ENCODE measurements at regions not wholly inside any gene's neighbourhood (a gene's known extent, or its start where the extent isn't known, plus 50 kb on each side); places are given as distances from the start of the nearest gene placed in this dataset.

DNA sequence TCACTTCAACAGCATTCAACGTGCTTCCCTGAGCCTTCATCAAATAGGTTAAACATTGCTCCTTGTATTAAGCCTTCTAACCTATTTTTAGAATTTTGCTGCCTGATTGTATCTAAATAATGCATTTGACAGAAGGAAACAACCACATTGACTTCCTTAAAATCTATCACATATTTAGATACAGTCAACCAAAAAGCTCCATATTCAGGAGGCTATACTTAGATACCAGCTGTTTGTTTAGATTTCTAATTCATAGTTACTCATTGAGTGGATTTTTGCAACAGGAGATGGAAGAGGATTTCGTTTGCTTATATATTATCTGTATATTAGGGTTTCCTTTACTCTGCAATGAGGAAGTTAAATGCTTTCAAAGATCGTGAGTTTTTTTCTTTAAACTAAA is 241.1 kb upstream of the PPP1R2C start:
- H3K4me2 ChIP-seq (ENCODE audit: low read depth, low read length, poor library complexity, severe bottlenecking): peak overlapping the region; percentile 39

DNA sequence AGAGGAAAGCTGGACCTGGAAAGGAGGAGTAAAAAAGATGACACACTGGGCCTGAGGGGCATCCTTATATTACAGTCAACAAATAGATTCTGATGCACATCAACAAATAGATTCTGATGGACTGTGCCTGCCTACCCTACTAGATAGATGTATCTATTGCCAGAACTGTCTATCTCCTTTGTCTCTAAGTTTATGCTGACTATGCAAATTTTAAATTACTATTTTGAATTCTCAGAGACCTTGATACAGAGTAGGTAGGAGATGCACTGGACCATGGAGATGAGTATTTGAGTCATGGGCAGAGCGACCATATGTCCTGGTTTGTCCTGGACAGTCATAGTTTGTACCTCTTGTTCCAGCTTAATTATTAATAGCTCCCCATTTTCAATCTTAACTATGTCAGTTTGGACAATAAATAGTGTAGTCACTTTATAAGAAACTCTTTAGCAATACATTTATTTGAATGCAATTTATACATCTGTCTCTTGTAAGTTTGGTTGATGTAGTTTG is 247.9 kb upstream of the PPP1R2C start:
- Histone ChIP-seq H3K9me3 (ENCODE audit: insufficient read depth, low read depth, low read length) (no peaks in the 10 kb centered on the region; the same call in 1 of the 2 replicates), H3K36me3 (ENCODE audit: insufficient read depth, low read length) (no peaks in the 10 kb centered on the region), H4K20me1 (ENCODE audit: insufficient read depth, low read length, poor library complexity, severe bottlenecking) (no peaks in the 10 kb centered on the region), H3K4me3 (ENCODE audit: low read length, poor library complexity, severe bottlenecking) (no peak overlapping the region), H3K27me3 (ENCODE audit: insufficient read depth, low read length, poor library complexity, severe bottlenecking) (no peaks in the 10 kb centered on the region), H3K4me1 (ENCODE audit: insufficient read depth, low read length, poor library complexity, severe bottlenecking) (no peaks in the 10 kb centered on the region), H3K9ac (ENCODE audit: low read depth, low read length, poor library complexity, severe bottlenecking) (no peak overlapping the region), H3K4me2 (ENCODE audit: low read depth, low read length, poor library complexity, severe bottlenecking) (no peak overlapping the region), H3K79me2 (ENCODE audit: insufficient read depth, low read length) (no peaks in the 10 kb centered on the region), H3F3A (ENCODE audit: low read depth) (no peaks in the 10 kb centered on the region), H3K9me2 (replicated peaks; ENCODE audit: low read depth, low read length) (no peaks in the 10 kb centered on the region), H2AFZ (ENCODE audit: low read length) (no peak overlapping the region)
- no peak for TF ChIP-seq EZH2phosphoT487 (IDR thresholded peaks at IDR 0.05; ENCODE audit: borderline replicate concordance)
- TF ChIP-seq, protein P1, sequence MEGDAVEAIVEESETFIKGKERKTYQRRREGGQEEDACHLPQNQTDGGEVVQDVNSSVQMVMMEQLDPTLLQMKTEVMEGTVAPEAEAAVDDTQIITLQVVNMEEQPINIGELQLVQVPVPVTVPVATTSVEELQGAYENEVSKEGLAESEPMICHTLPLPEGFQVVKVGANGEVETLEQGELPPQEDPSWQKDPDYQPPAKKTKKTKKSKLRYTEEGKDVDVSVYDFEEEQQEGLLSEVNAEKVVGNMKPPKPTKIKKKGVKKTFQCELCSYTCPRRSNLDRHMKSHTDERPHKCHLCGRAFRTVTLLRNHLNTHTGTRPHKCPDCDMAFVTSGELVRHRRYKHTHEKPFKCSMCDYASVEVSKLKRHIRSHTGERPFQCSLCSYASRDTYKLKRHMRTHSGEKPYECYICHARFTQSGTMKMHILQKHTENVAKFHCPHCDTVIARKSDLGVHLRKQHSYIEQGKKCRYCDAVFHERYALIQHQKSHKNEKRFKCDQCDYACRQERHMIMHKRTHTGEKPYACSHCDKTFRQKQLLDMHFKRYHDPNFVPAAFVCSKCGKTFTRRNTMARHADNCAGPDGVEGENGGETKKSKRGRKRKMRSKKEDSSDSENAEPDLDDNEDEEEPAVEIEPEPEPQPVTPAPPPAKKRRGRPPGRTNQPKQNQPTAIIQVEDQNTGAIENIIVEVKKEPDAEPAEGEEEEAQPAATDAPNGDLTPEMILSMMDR (conservative IDR thresholded peaks at IDR 0.05; ENCODE audit: low read length): no peak

More for the DNA sequence above, 241.1 kb upstream of the PPP1R2C start:
- Histone ChIP-seq H3K9me3 (ENCODE audit: insufficient read depth, low read depth, low read length) (no peaks in the 10 kb centered on the region), H2AFZ (ENCODE audit: low read length) (peak overlapping the region; percentile 49), H3K27me3 (ENCODE audit: insufficient read depth, low read length, poor library complexity, severe bottlenecking) (no peaks in the 10 kb centered on the region), H3K4me1 (ENCODE audit: insufficient read depth, low read length, poor library complexity, severe bottlenecking) (peaks cover 15% of the 10 kb centered on the region), H3K4me3 (ENCODE audit: low read length, poor library complexity, severe bottlenecking) (no peak overlapping the region), H4K20me1 (ENCODE audit: insufficient read depth, low read length, poor library complexity, severe bottlenecking) (no peaks in the 10 kb centered on the region), H3F3A (ENCODE audit: low read depth) (no peaks in the 10 kb centered on the region), H3K36me3 (ENCODE audit: insufficient read depth, low read length) (no peaks in the 10 kb centered on the region), H3K9ac (ENCODE audit: low read depth, low read length, poor library complexity, severe bottlenecking) (no peak overlapping the region), H3K79me2 (ENCODE audit: insufficient read depth, low read length) (no peaks in the 10 kb centered on the region), H3K9me2 (replicated peaks; ENCODE audit: low read depth, low read length) (no peaks in the 10 kb centered on the region)
- no peak for TF ChIP-seq EZH2phosphoT487 (IDR thresholded peaks at IDR 0.05; ENCODE audit: borderline replicate concordance)
- TF ChIP-seq, protein P1 (conservative IDR thresholded peaks at IDR 0.05; ENCODE audit: low read length): no peak

DNA sequence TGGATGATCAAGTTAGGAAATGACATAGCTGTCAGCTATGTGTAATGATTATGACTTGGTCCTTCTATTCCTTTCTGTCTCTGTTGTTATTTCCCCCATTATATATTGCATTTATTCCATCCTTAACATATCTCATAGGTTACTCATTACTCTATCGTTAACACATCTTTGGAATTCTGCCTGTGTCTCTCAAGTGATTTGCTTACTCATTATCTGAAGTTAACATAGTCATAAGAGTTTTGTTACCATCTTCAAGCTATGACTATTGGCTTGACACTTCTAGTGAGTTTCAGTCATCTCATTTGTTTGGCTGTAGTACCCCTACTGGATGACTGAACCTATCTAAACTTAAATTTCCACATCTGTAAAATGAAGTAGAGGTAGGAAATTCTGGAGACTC is 286.1 kb upstream of the PPP1R2C start:
- Histone ChIP-seq H2AFZ (ENCODE audit: low read length) (no peak overlapping the region), H3K79me2 (ENCODE audit: insufficient read depth, low read length) (no peaks in the 10 kb centered on the region), H3K36me3 (ENCODE audit: insufficient read depth, low read length) (no peaks in the 10 kb centered on the region), H3K4me2 (ENCODE audit: low read depth, low read length, poor library complexity, severe bottlenecking) (no peak overlapping the region), H3K9ac (ENCODE audit: low read depth, low read length, poor library complexity, severe bottlenecking) (no peak overlapping the region), H3K4me1 (ENCODE audit: insufficient read depth, low read length, poor library complexity, severe bottlenecking) (no peaks in the 10 kb centered on the region), H3K9me2 (replicated peaks; ENCODE audit: low read depth, low read length) (no peaks in the 10 kb centered on the region), H3F3A (ENCODE audit: low read depth) (no peaks in the 10 kb centered on the region), H3K27me3 (ENCODE audit: insufficient read depth, low read length, poor library complexity, severe bottlenecking) (no peaks in the 10 kb centered on the region), H4K20me1 (ENCODE audit: insufficient read depth, low read length, poor library complexity, severe bottlenecking) (no peaks in the 10 kb centered on the region), H3K4me3 (ENCODE audit: low read length, poor library complexity, severe bottlenecking) (no peak overlapping the region), H3K9me3 (ENCODE audit: insufficient read depth, low read depth, low read length) (no peaks in the 10 kb centered on the region)
- no peak for TF ChIP-seq EZH2phosphoT487 (IDR thresholded peaks at IDR 0.05; ENCODE audit: borderline replicate concordance)
- TF ChIP-seq, protein P1 (conservative IDR thresholded peaks at IDR 0.05; ENCODE audit: low read length): no peak
